PFSK-1 (cell line): ENCODE measurements at regions not wholly inside any gene's neighbourhood (a gene's known extent, or its start where the extent isn't known, plus 50 kb on each side); places are given as distances from the start of the nearest gene placed in this dataset.

Experiments
- POLR2AphosphoS5 ChIP-seq: IDR thresholded peaks from 2 replicates; pipeline ENCODE4 v1.6.1; 2012; ENCODE audit warnings: low read depth, mild to moderate bottlenecking, control low read depth, low read length, moderate library complexity
- SIN3A ChIP-seq: IDR thresholded peaks from 2 replicates; pipeline ENCODE4 v1.6.1; 2012; ENCODE audit warnings: mild to moderate bottlenecking, low read length, moderate library complexity, borderline replicate concordance; ENCODE audit not compliant: insufficient read depth
- TF ChIP-seq, protein P1 (sequence below), 2 experiments: IDR thresholded peaks; 2 replicates each; pipeline versions ENCODE4 v1.6.1 to v1.8.0; 2011 to 2012; ENCODE audit warnings: low read depth in 2 of 2, low read length in 2 of 2, control low read depth in 1 of 2, inconsistent platforms in 1 of 2, mild to moderate bottlenecking in 1 of 2, moderate library complexity in 1 of 2; ENCODE audit not compliant: insufficient read depth in 1 of 2

DNA sequence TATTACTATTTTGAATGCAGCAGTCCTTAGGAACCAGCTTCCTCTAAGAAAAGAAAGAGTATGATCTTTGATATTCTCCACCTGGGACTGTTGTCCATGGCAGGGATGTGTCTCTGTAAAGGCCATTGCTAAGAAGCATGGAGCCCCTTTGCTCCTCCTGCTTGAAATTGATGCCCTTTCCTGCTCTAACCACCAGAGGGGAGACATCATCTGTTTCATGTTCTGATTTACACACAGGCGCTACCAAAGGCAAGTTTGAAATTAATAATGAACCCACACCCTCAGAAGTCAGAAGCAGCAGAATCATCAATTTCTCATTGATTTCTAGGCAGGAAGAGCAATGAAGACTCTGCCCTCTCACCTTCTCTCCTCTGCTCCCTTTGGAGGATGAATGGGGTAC is 253.8 kb downstream of the RMST start:
- TF ChIP-seq, protein P1, sequence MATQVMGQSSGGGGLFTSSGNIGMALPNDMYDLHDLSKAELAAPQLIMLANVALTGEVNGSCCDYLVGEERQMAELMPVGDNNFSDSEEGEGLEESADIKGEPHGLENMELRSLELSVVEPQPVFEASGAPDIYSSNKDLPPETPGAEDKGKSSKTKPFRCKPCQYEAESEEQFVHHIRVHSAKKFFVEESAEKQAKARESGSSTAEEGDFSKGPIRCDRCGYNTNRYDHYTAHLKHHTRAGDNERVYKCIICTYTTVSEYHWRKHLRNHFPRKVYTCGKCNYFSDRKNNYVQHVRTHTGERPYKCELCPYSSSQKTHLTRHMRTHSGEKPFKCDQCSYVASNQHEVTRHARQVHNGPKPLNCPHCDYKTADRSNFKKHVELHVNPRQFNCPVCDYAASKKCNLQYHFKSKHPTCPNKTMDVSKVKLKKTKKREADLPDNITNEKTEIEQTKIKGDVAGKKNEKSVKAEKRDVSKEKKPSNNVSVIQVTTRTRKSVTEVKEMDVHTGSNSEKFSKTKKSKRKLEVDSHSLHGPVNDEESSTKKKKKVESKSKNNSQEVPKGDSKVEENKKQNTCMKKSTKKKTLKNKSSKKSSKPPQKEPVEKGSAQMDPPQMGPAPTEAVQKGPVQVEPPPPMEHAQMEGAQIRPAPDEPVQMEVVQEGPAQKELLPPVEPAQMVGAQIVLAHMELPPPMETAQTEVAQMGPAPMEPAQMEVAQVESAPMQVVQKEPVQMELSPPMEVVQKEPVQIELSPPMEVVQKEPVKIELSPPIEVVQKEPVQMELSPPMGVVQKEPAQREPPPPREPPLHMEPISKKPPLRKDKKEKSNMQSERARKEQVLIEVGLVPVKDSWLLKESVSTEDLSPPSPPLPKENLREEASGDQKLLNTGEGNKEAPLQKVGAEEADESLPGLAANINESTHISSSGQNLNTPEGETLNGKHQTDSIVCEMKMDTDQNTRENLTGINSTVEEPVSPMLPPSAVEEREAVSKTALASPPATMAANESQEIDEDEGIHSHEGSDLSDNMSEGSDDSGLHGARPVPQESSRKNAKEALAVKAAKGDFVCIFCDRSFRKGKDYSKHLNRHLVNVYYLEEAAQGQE (IDR thresholded peaks at IDR 0.05; ENCODE audit: insufficient read depth in 1 of 2, low read depth in 2 of 2, low read length in 2 of 2), result no peak
- TF ChIP-seq POLR2AphosphoS5, result no peak
- no peak for TF ChIP-seq SIN3A
